Keratinocyte (primary cell): ENCODE measurements at regions not wholly inside any gene's neighbourhood (a gene's known extent, or its start where the extent isn't known, plus 50 kb on each side); places are given as distances from the start of the nearest gene placed in this dataset.

Experiments used
- DNase-seq: peaks from one replicate; pipeline ENCODE4 v3.0.0-alpha.2; 2011; ENCODE audit warnings: low read depth, missing footprints, low spot score
- FAIRE-seq: peaks from 2 replicates; lab custom pipeline; 2011; peaks lifted over from hg19 to GRCh38; lab: Jason Lieb, UNC
- H2AFZ ChIP-seq: 2 replicates; pipeline ENCODE4 v1.6.0; 2012; ENCODE audit warnings: low read length, control low read depth, inconsistent platforms; ENCODE audit not compliant: control insufficient read depth
- H3K27ac ChIP-seq: 2 replicates; pipeline ENCODE4 v1.5.1; 2011; ENCODE audit warnings: low read length; ENCODE audit not compliant: control insufficient read depth, insufficient read depth
- H3K27me3 ChIP-seq: 3 replicates; pipeline ENCODE4 v1.6.0; 2011; ENCODE audit warnings: low read length; ENCODE audit not compliant: control insufficient read depth, insufficient read depth; ENCODE audit errors: extremely low read depth
- H3K36me3 ChIP-seq, 2 experiments: 2 replicates in 1 of 2; 3 replicates in 1 of 2; pipeline ENCODE4 v1.5.1; 2011; ENCODE audit warnings: low read length in 2 of 2, mild to moderate bottlenecking in 1 of 2; ENCODE audit not compliant: control insufficient read depth in 2 of 2, insufficient read depth in 2 of 2; ENCODE audit errors: extremely low read depth in 1 of 2
- H3K4me1 ChIP-seq: 3 replicates; pipeline ENCODE4 v1.5.1; 2011; ENCODE audit warnings: low read length; ENCODE audit not compliant: control insufficient read depth, insufficient read depth; ENCODE audit errors: extremely low read depth
- H3K4me2 ChIP-seq: 3 replicates; pipeline ENCODE4 v1.6.0; 2011; ENCODE audit warnings: low read depth, low read length; ENCODE audit not compliant: control insufficient read depth, insufficient read depth; ENCODE audit errors: extremely low read depth
- H3K4me3 ChIP-seq, 3 experiments: fragments of 200-600 bp in 1 of 3; sonication (generic) in 1 of 3; 2 replicates in 2 of 3; 3 replicates in 1 of 3; pipeline ENCODE4 v1.5.1; 2011 to 2016; ENCODE audit warnings: low read length in 3 of 3, mild to moderate bottlenecking in 3 of 3, control low read depth in 2 of 3, inconsistent platforms in 1 of 3, low read depth in 1 of 3, mixed read lengths in 1 of 3, mixed run types in 1 of 3, moderate library complexity in 1 of 3; ENCODE audit not compliant: control insufficient read depth in 2 of 3, insufficient read depth in 2 of 3; ENCODE audit errors: extremely low read depth in 1 of 3
- H3K79me2 ChIP-seq: 2 replicates; pipeline ENCODE4 v1.6.0; 2012; ENCODE audit warnings: low read length; ENCODE audit not compliant: control insufficient read depth, insufficient read depth
- H3K9ac ChIP-seq: 3 replicates; pipeline ENCODE4 v1.6.0; 2011; ENCODE audit warnings: low read length; ENCODE audit not compliant: control insufficient read depth, insufficient read depth; ENCODE audit errors: extremely low read depth
- H3K9me1 ChIP-seq: 3 replicates; pipeline ENCODE4 v1.6.0; 2011; ENCODE audit warnings: low read length; ENCODE audit not compliant: control insufficient read depth, insufficient read depth; ENCODE audit errors: extremely low read depth
- H3K9me3 ChIP-seq: 2 replicates; pipeline ENCODE4 v1.5.1; 2012; ENCODE audit warnings: low read depth, low read length; ENCODE audit not compliant: control insufficient read depth
- H4K20me1 ChIP-seq: 3 replicates; pipeline ENCODE4 v1.6.0; 2011; ENCODE audit warnings: low read length; ENCODE audit not compliant: control insufficient read depth, insufficient read depth; ENCODE audit errors: extremely low read depth
- EZH2 ChIP-seq: IDR thresholded peaks from one replicate; pipeline ENCODE4 v1.6.1; 2012; ENCODE audit warnings: inconsistent platforms, mild to moderate bottlenecking, low read length, moderate library complexity
- dilution Hi-C: fragments of 300-500 bp; cut with MboI; formaldehyde crosslinking; loops from one replicate; pipeline ENCODE4 v1.7.0; 2020; ENCODE audit warnings: low sequenced_read_pairs; ENCODE audit not compliant: extremely low pct_ligation_motif_present
- TF ChIP-seq, protein P1 (sequence below), 3 experiments: IDR thresholded peaks in 1 of 3; conservative IDR thresholded peaks in 1 of 3; optimal IDR thresholded peaks in 1 of 3; 2 replicates in 2 of 3; 3 replicates in 1 of 3; pipeline versions ENCODE3 to v1.5.1; 2011; ENCODE audit warnings: low read length in 3 of 3, mild to moderate bottlenecking in 3 of 3, moderate library complexity in 2 of 3, control low read depth in 1 of 3, inconsistent platforms in 1 of 3; ENCODE audit not compliant: insufficient read depth in 2 of 3; ENCODE audit errors: extremely low read depth in 1 of 3

DNA sequence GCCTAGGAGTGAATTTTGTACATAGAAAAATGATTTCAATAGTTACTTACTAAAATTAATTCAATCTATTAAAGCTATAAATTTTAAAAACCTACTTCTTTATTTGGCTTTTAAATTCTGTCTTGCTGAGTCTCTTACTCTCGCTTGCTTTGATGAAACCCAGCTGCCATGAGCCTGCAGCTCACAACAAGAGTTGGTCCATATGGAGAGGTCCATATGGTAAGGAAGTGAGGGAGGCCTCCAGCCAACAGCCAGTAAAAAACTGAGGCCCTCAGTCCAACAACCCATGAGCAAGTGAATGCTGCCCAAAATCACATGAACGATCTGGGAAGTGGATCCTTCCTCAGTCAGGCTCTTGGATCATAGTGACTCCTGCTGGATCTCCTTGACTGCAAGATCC is 89.9 kb upstream of the CXADR start:
- dilution Hi-C loops: no loop called here
- FAIRE-seq (no peak), DNase-seq (no peak)
- no peak for TF ChIP-seq EZH2
- TF ChIP-seq, protein P1, sequence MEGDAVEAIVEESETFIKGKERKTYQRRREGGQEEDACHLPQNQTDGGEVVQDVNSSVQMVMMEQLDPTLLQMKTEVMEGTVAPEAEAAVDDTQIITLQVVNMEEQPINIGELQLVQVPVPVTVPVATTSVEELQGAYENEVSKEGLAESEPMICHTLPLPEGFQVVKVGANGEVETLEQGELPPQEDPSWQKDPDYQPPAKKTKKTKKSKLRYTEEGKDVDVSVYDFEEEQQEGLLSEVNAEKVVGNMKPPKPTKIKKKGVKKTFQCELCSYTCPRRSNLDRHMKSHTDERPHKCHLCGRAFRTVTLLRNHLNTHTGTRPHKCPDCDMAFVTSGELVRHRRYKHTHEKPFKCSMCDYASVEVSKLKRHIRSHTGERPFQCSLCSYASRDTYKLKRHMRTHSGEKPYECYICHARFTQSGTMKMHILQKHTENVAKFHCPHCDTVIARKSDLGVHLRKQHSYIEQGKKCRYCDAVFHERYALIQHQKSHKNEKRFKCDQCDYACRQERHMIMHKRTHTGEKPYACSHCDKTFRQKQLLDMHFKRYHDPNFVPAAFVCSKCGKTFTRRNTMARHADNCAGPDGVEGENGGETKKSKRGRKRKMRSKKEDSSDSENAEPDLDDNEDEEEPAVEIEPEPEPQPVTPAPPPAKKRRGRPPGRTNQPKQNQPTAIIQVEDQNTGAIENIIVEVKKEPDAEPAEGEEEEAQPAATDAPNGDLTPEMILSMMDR (optimal IDR thresholded peaks at IDR 0.05 in 1 of 3, IDR thresholded peaks at IDR 0.05 in 1 of 3, conservative IDR thresholded peaks at IDR 0.05 in 1 of 3; ENCODE audit: extremely low read depth in 1 of 3, insufficient read depth in 2 of 3, low read length in 3 of 3): no peak
- Histone ChIP-seq H3K9me3 (no peaks in the 10 kb centered on the region), H3K79me2 (no peaks in the 10 kb centered on the region), H4K20me1 (no peaks in the 10 kb centered on the region), H3K4me1 (peaks cover 9% of the 10 kb centered on the region), H3K27ac (no peak overlapping the region), H3K36me3 (no peaks in the 10 kb centered on the region), H3K9ac (no peak overlapping the region), H3K4me2 (no peak overlapping the region), H3K4me3 (no peak overlapping the region), H3K27me3 (no peaks in the 10 kb centered on the region), H3K9me1 (no peaks in the 10 kb centered on the region), H2AFZ (no peak overlapping the region)

DNA sequence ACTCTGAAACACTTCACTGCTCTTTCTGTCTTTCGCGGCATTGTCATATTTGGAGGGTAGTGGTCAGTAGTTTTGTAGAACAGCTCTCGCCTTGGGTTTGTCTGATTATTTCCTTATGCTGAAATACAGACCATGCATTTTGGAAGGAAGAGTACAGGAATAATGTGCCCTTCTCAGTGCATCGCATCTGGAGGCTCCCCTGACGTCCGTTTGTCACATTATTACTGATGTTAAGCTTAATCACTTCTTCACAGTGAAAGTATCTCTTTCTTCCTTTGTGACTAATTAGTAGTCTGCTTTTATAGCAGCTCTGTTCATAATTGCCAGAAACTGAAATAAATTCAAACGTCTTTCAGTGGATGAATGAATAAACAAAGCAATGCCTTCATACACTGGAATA is 85.7 kb upstream of the CXADR start:
- Histone ChIP-seq H3K27me3 (no peaks in the 10 kb centered on the region), H3K4me1 (no peaks in the 10 kb centered on the region), H3K4me3 (no peak overlapping the region), H2AFZ (no peak overlapping the region), H3K79me2 (no peaks in the 10 kb centered on the region), H3K9ac (no peak overlapping the region), H3K9me1 (no peaks in the 10 kb centered on the region), H3K4me2 (no peak overlapping the region), H3K9me3 (no peaks in the 10 kb centered on the region), H3K36me3 (no peaks in the 10 kb centered on the region), H3K27ac (no peak overlapping the region), H4K20me1 (no peaks in the 10 kb centered on the region)
- DNase-seq (no peak), FAIRE-seq (no peak)
- dilution Hi-C loops: no loop called here
- TF ChIP-seq EZH2: no peak

DNA sequence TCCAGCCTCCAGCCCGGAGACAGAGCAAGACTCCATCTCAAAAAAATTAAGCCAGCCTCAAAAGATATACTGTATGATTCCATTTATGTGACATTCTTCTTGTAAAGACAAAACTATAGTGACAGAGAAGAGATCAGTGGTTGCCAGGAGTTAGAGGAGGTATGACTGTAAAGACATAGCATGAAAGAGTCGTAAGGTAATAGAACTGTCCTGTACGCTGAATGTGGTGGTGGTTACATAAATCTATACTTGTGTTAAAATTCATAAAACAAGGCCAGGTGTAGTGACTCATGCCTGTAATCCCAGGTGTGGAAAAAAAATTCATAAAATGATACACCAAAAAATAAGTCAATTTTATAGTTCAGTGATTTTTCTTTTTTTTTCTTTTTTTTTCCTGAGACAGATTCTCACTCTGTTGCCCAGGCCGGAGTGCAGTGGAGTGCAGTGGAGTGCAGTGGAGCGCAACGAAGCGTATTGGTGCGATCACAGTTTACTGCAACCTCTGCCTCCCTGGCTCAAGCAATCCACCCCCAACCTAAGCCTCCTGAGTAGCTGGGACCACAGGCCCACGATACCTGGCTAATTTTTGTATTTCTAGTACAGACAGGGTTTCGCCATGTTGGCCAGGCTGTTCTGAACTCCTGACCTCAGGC is 84.9 kb upstream of the CXADR start:
- H3K79me2 ChIP-seq: no peaks in the 10 kb centered on the region
- no peaks in the 10 kb centered on the region for H3K9me1 ChIP-seq
- DNase-seq (no peak), FAIRE-seq (no peak)
- no peaks in the 10 kb centered on the region for H3K27me3 ChIP-seq
- H3K9me3 ChIP-seq: no peaks in the 10 kb centered on the region
- H3K4me2 ChIP-seq: no peak overlapping the region
- no peak overlapping the region for H3K27ac ChIP-seq
- no peaks in the 10 kb centered on the region for H3K36me3 ChIP-seq
- H4K20me1 ChIP-seq: no peaks in the 10 kb centered on the region
- no peak overlapping the region for H3K9ac ChIP-seq
- H3K4me3 ChIP-seq: no peak overlapping the region
- H3K4me1 ChIP-seq: no peaks in the 10 kb centered on the region
- no peak overlapping the region for H2AFZ ChIP-seq
- dilution Hi-C loops: no loop called here
- TF ChIP-seq, protein P1 (optimal IDR thresholded peaks at IDR 0.05 in 1 of 3, IDR thresholded peaks at IDR 0.05 in 1 of 3, conservative IDR thresholded peaks at IDR 0.05 in 1 of 3; ENCODE audit: extremely low read depth in 1 of 3, insufficient read depth in 2 of 3, low read length in 3 of 3): no peak
- no peak for TF ChIP-seq EZH2
